HL-60 (cell line): ENCODE measurements at regions not wholly inside any gene's neighbourhood (a gene's known extent, or its start where the extent isn't known, plus 50 kb on each side); places are given as distances from the start of the nearest gene placed in this dataset.

Experiments used
- DNase-seq, 2 experiments: peaks; one replicate each; pipeline ENCODE4 v3.0.0-alpha.2; 2010 to 2020; ENCODE audit warnings: low read depth in 1 of 2, low spot score in 1 of 2
- H3K27ac ChIP-seq: fragments of 250-450 bp; sonication (Bioruptor Pico); replicated peaks from 2 replicates; pipeline ENCODE4 v1.5.1; 2020; ENCODE audit warnings: mild to moderate bottlenecking, moderate library complexity
- H3K27me3 ChIP-seq: fragments of 250-450 bp; sonication (Bioruptor Pico); 2 replicates; pipeline ENCODE4 v1.5.1; 2021; ENCODE audit warnings: mild to moderate bottlenecking, moderate library complexity; ENCODE audit not compliant: insufficient read depth, poor library complexity, severe bottlenecking
- H3K4me3 ChIP-seq: replicated peaks from 2 replicates; pipeline ENCODE4 v1.5.1; 2011; ENCODE audit warnings: mild to moderate bottlenecking, control low read depth, low read length; ENCODE audit not compliant: insufficient read depth
- CTCF ChIP-seq: IDR thresholded peaks from one replicate; pipeline ENCODE4 v1.5.1; 2011; ENCODE audit warnings: low read length, control low read depth, inconsistent platforms; ENCODE audit not compliant: insufficient read depth
- GABPA ChIP-seq: IDR thresholded peaks from 2 replicates; pipeline ENCODE4 v1.6.1; 2012; ENCODE audit warnings: low read depth
- POLR2AphosphoS5 ChIP-seq: IDR thresholded peaks from 2 replicates; pipeline ENCODE4 v1.6.1; 2012; ENCODE audit warnings: low read depth
- REST ChIP-seq: IDR thresholded peaks from 2 replicates; pipeline ENCODE4 v1.6.1; 2012; ENCODE audit warnings: low read depth; ENCODE audit not compliant: insufficient replicate concordance
- SPI1 ChIP-seq: IDR thresholded peaks from 2 replicates; pipeline ENCODE4 v1.6.1; 2012; ENCODE audit warnings: low read depth, mild to moderate bottlenecking, borderline replicate concordance

GRCh38 chr13:105579821-105580710, 955.4 kb downstream of the EFNB2 start:
- no peak for DNase-seq
- Histone ChIP-seq H3K4me3 (no peak overlapping the region), H3K27me3 (no peaks in the 10 kb centered on the region), H3K27ac (no peak overlapping the region)
- TF ChIP-seq SPI1 (no peak), CTCF (no peak), GABPA (no peak), POLR2AphosphoS5 (no peak), REST (no peak)

- H3K4me3 ChIP-seq: no peak overlapping the region
- TF ChIP-seq SPI1 (no peak), REST (no peak), GABPA (no peak), POLR2AphosphoS5 (no peak), CTCF (no peak)
- no peak overlapping the region for H3K27ac ChIP-seq
- no peak for DNase-seq
- no peaks in the 10 kb centered on the region for H3K27me3 ChIP-seq
Measured at GRCh38 chr13:105573136-105573535, 962.3 kb downstream of the EFNB2 start.

- Histone ChIP-seq H3K27ac (no peak overlapping the region), H3K27me3 (no peaks in the 10 kb centered on the region), H3K4me3 (no peak overlapping the region)
- TF ChIP-seq POLR2AphosphoS5: no peak
- TF ChIP-seq SPI1: no peak
- no peak for TF ChIP-seq GABPA
- no peak for TF ChIP-seq REST
- TF ChIP-seq CTCF: no peak
- no peak for DNase-seq
Measured at GRCh38 chr13:105572401-105572800, 963.1 kb downstream of the EFNB2 start.
